SK-N-SH treated with all-trans-retinoic acid at 6 μM for 48 hours (cell line): ENCODE measurements at regions not wholly inside any gene's neighbourhood (a gene's known extent, or its start where the extent isn't known, plus 50 kb on each side); places are given as distances from the start of the nearest gene placed in this dataset.

Experiments used
- ATAC-seq: fragments of 200-7000 bp; cut with Tn5 transposase; 3 replicates; pipeline ENCODE4 v1.9.1; 2020; ENCODE audit warnings: mild to moderate bottlenecking, moderate library complexity
- ARNTL ChIP-seq: fragments of 450-650 bp; formaldehyde crosslinking; IDR thresholded peaks from 2 replicates; pipeline ENCODE4 v1.5.0; 2020; ENCODE audit warnings: low read depth, mild to moderate bottlenecking, moderate library complexity, borderline replicate concordance
- BACH2 ChIP-seq: fragments of 250-450 bp; sonication (Bioruptor Pico); IDR thresholded peaks from 2 replicates; pipeline ENCODE4 v1.9.0; 2021; ENCODE audit warnings: mild to moderate bottlenecking, borderline replicate concordance
- CREB5 ChIP-seq: fragments of 250-450 bp; sonication (Bioruptor Pico); IDR thresholded peaks from 2 replicates; pipeline ENCODE4 v1.5.1; 2020; ENCODE audit warnings: low read depth, mild to moderate bottlenecking, moderate library complexity
- CSDC2 ChIP-seq: fragments of 250-450 bp; sonication (Bioruptor Pico); IDR thresholded peaks from 2 replicates; pipeline ENCODE4 v1.5.0; 2020; ENCODE audit warnings: mild to moderate bottlenecking, moderate library complexity
- CSRNP3 ChIP-seq: fragments of 250-450 bp; sonication (Bioruptor Pico); IDR thresholded peaks from 2 replicates; pipeline ENCODE4 v1.5.1; 2021; ENCODE audit warnings: mild to moderate bottlenecking, moderate library complexity
- ESRRG ChIP-seq: fragments of 250-450 bp; sonication (Bioruptor Pico); IDR thresholded peaks from 2 replicates; pipeline ENCODE4 v1.6.1; 2021; ENCODE audit warnings: mild to moderate bottlenecking
- GLIS3 ChIP-seq: fragments of 250-450 bp; sonication (Bioruptor Pico); IDR thresholded peaks from 2 replicates; pipeline ENCODE4 v1.5.0; 2020; ENCODE audit warnings: mild to moderate bottlenecking, moderate library complexity
- OSR1 ChIP-seq: fragments of 250-450 bp; sonication (Bioruptor Pico); IDR thresholded peaks from 2 replicates; pipeline ENCODE4 v1.8.0; 2022; ENCODE audit warnings: moderate library complexity, mild to moderate bottlenecking, inconsistent platforms
- PATZ1 ChIP-seq: fragments of 250-450 bp; sonication (Bioruptor Pico); IDR thresholded peaks from 2 replicates; pipeline ENCODE4 v1.8.0; 2020; ENCODE audit warnings: mild to moderate bottlenecking, moderate library complexity, borderline replicate concordance
- PPARA ChIP-seq: fragments of 250-450 bp; sonication (Bioruptor Pico); IDR thresholded peaks from 2 replicates; pipeline ENCODE4 v1.5.0; 2020; ENCODE audit warnings: mild to moderate bottlenecking, borderline replicate concordance
- RARB ChIP-seq: fragments of 250-450 bp; sonication (Bioruptor Pico); IDR thresholded peaks from 2 replicates; pipeline ENCODE4 v1.8.0; 2021; ENCODE audit warnings: mild to moderate bottlenecking, moderate library complexity
- SNAI2 ChIP-seq: fragments of 250-450 bp; sonication (Bioruptor Pico); IDR thresholded peaks from 2 replicates; pipeline ENCODE4 v1.5.0; 2020; ENCODE audit warnings: mild to moderate bottlenecking, moderate library complexity
- TCF4 ChIP-seq: fragments of 250-450 bp; sonication (Bioruptor Pico); IDR thresholded peaks from 2 replicates; pipeline ENCODE4 v1.8.0; 2021; ENCODE audit warnings: mild to moderate bottlenecking, moderate library complexity, borderline replicate concordance
- TOX ChIP-seq: fragments of 250-450 bp; sonication (Bioruptor Pico); IDR thresholded peaks from 2 replicates; pipeline ENCODE4 v1.8.0; 2021; ENCODE audit warnings: mild to moderate bottlenecking, moderate library complexity, borderline replicate concordance
- ZC3H10 ChIP-seq: fragments of 250-450 bp; sonication (Bioruptor Pico); IDR thresholded peaks from 2 replicates; pipeline ENCODE4 v1.5.1; 2021; ENCODE audit warnings: mild to moderate bottlenecking, moderate library complexity
- ZFP3 ChIP-seq: fragments of 250-450 bp; sonication (Bioruptor Pico); IDR thresholded peaks from 2 replicates; pipeline ENCODE4 v1.5.0; 2020; ENCODE audit warnings: mild to moderate bottlenecking, moderate library complexity
- ZFP30 ChIP-seq: fragments of 450-650 bp; formaldehyde crosslinking; IDR thresholded peaks from 2 replicates; pipeline ENCODE4 v1.5.0; 2022; ENCODE audit warnings: mild to moderate bottlenecking, moderate library complexity
- ZNF565 ChIP-seq: fragments of 450-650 bp; formaldehyde crosslinking; conservative IDR thresholded peaks from 2 replicates; pipeline ENCODE4 v1.5.0; 2020; ENCODE audit warnings: low read depth, mild to moderate bottlenecking, moderate library complexity
- ZNF70 ChIP-seq: fragments of 450-650 bp; formaldehyde crosslinking; IDR thresholded peaks from 2 replicates; pipeline ENCODE4 v1.5.0; 2020; ENCODE audit warnings: mild to moderate bottlenecking, moderate library complexity
- ZNF8 ChIP-seq: fragments of 450-650 bp; formaldehyde crosslinking; IDR thresholded peaks from 2 replicates; pipeline ENCODE4 v1.5.0; 2020; ENCODE audit warnings: mild to moderate bottlenecking, moderate library complexity
- TF ChIP-seq, protein P1 (sequence below): fragments of 250-450 bp; sonication (Bioruptor Pico); IDR thresholded peaks from 2 replicates; pipeline ENCODE4 v1.5.0; 2020; ENCODE audit warnings: mild to moderate bottlenecking, moderate library complexity
- TF ChIP-seq, protein P2 (sequence below): fragments of 250-450 bp; sonication (Bioruptor Pico); IDR thresholded peaks from 2 replicates; pipeline ENCODE4 v1.8.0; 2021; ENCODE audit warnings: low read depth, mild to moderate bottlenecking, moderate library complexity, borderline replicate concordance

GRCh38 chr2:195299600-195299999 is 357.4 kb upstream of the SLC39A10 start:
- TF ChIP-seq PPARA (CRISPR knock-in tag) (no peak), ZFP3 (CRISPR knock-in tag) (no peak), CSDC2 (CRISPR knock-in tag) (no peak), GLIS3 (CRISPR knock-in tag) (no peak), ZNF70 (CRISPR knock-in tag) (no peak), SNAI2 (no peak), ESRRG (CRISPR knock-in tag) (no peak), ARNTL (CRISPR knock-in tag) (no peak), ZFP30 (CRISPR knock-in tag) (no peak), TOX (no peak), RARB (CRISPR knock-in tag) (no peak)
- TF ChIP-seq, protein P1, sequence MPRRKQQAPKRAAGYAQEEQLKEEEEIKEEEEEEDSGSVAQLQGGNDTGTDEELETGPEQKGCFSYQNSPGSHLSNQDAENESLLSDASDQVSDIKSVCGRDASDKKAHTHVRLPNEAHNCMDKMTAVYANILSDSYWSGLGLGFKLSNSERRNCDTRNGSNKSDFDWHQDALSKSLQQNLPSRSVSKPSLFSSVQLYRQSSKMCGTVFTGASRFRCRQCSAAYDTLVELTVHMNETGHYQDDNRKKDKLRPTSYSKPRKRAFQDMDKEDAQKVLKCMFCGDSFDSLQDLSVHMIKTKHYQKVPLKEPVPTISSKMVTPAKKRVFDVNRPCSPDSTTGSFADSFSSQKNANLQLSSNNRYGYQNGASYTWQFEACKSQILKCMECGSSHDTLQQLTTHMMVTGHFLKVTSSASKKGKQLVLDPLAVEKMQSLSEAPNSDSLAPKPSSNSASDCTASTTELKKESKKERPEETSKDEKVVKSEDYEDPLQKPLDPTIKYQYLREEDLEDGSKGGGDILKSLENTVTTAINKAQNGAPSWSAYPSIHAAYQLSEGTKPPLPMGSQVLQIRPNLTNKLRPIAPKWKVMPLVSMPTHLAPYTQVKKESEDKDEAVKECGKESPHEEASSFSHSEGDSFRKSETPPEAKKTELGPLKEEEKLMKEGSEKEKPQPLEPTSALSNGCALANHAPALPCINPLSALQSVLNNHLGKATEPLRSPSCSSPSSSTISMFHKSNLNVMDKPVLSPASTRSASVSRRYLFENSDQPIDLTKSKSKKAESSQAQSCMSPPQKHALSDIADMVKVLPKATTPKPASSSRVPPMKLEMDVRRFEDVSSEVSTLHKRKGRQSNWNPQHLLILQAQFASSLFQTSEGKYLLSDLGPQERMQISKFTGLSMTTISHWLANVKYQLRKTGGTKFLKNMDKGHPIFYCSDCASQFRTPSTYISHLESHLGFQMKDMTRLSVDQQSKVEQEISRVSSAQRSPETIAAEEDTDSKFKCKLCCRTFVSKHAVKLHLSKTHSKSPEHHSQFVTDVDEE (CRISPR knock-in tag), result no peak
- TF ChIP-seq, protein P2, sequence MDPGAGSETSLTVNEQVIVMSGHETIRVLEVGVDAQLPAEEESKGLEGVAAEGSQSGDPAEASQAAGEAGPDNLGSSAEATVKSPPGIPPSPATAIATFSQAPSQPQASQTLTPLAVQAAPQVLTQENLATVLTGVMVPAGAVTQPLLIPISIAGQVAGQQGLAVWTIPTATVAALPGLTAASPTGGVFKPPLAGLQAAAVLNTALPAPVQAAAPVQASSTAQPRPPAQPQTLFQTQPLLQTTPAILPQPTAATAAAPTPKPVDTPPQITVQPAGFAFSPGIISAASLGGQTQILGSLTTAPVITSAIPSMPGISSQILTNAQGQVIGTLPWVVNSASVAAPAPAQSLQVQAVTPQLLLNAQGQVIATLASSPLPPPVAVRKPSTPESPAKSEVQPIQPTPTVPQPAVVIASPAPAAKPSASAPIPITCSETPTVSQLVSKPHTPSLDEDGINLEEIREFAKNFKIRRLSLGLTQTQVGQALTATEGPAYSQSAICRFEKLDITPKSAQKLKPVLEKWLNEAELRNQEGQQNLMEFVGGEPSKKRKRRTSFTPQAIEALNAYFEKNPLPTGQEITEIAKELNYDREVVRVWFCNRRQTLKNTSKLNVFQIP, result no peak
- no peak for ATAC-seq

DNA sequence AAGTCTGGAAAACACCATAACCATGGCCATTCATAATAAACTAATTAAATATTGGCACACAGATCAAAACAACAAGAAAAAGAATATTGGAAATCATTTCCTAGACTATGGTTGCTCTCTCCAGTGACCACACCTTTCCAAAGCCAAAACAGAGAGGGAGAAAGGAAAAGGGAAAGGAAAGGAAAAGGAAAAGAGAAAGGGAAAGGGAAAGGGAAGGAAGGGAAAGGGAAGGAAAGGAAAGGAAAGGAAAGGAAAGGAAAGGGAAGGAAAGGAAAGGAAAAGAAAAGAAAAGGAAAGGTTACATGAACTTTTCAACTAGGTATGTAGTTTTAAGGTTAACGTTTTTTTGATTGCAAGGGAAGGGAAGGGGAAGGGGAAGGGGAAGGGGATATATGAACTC is 360.5 kb upstream of the SLC39A10 start:
- no peak for ATAC-seq
- TF ChIP-seq PPARA (CRISPR knock-in tag) (no peak), BACH2 (CRISPR knock-in tag) (no peak), ZC3H10 (no peak), GLIS3 (CRISPR knock-in tag) (no peak), ZNF70 (CRISPR knock-in tag) (no peak), CSDC2 (CRISPR knock-in tag) (no peak), ZNF8 (no peak), CREB5 (no peak), SNAI2 (no peak), ZFP30 (CRISPR knock-in tag) (no peak), TCF4 (CRISPR knock-in tag) (no peak), ZNF565 (CRISPR knock-in tag) (no peak), PATZ1 (no peak), ESRRG (CRISPR knock-in tag) (no peak), CSRNP3 (CRISPR knock-in tag) (no peak), OSR1 (no peak), TOX (no peak), ZFP3 (CRISPR knock-in tag) (no peak)
- TF ChIP-seq, protein P1 (CRISPR knock-in tag), result no peak
- TF ChIP-seq, protein P2, result no peak
